Liver (tissue), 8 donors: ENCODE measurements at regions not wholly inside any gene's neighbourhood (a gene's known extent, or its start where the extent isn't known, plus 50 kb on each side); places are given as distances from the start of the nearest gene placed in this dataset.

Source experiments
- DNase-seq: peaks from one replicate; pipeline ENCODE4 v3.0.0-alpha.2; 2017; ENCODE audit warnings: low spot score
- H3K27ac ChIP-seq, 2 donors: one replicate each; pipeline ENCODE4 v1.7.0; 2013; ENCODE audit warnings: inconsistent platforms in 2 of 2, low read length in 2 of 2, control low read depth in 1 of 2, low read depth in 1 of 2, mild to moderate bottlenecking in 1 of 2
- H3K27me3 ChIP-seq, 4 donors: one replicate each; pipeline versions ENCODE4 v1.6.1 to v1.7.0; 2013; ENCODE audit warnings: low read length in 3 of 4, inconsistent platforms in 1 of 4, mild to moderate bottlenecking in 1 of 4, moderate library complexity in 1 of 4; ENCODE audit not compliant: control insufficient read depth in 4 of 4, insufficient read depth in 4 of 4
- H3K36me3 ChIP-seq, 4 donors: one replicate each; pipeline versions ENCODE4 v1.6.1 to v1.7.0; 2013; ENCODE audit warnings: low read length in 3 of 4, mild to moderate bottlenecking in 3 of 4, low read depth in 1 of 4, moderate library complexity in 1 of 4; ENCODE audit not compliant: control insufficient read depth in 4 of 4, insufficient read depth in 3 of 4
- H3K4me1 ChIP-seq, 4 donors: one replicate each; pipeline versions ENCODE4 v1.6.1 to v1.7.0; 2013; ENCODE audit warnings: low read length in 3 of 4, mild to moderate bottlenecking in 3 of 4, moderate library complexity in 1 of 4; ENCODE audit not compliant: control insufficient read depth in 4 of 4, insufficient read depth in 4 of 4
- H3K4me3 ChIP-seq, 3 donors: one replicate each; pipeline versions ENCODE4 v1.6.1 to v1.7.0; 2013; ENCODE audit warnings: low read length in 3 of 3, control low read depth in 1 of 3, low read depth in 1 of 3, mild to moderate bottlenecking in 1 of 3
- H3K9ac ChIP-seq, 2 donors: one replicate each; pipeline ENCODE4 v1.7.0; 2013; ENCODE audit warnings: low read length in 2 of 2, mild to moderate bottlenecking in 2 of 2, moderate library complexity in 2 of 2, control low read depth in 1 of 2, low read depth in 1 of 2
- H3K9me3 ChIP-seq, 4 donors: one replicate each; pipeline versions ENCODE4 v1.6.1 to v1.7.0; 2013; ENCODE audit warnings: low read length in 3 of 4; ENCODE audit not compliant: control insufficient read depth in 4 of 4
- FOXA1 ChIP-seq: IDR thresholded peaks from 2 replicates; pipeline ENCODE4 v1.6.1; 2016; ENCODE audit warnings: antibody characterized with exemption
- FOXA2 ChIP-seq: IDR thresholded peaks from 2 replicates; pipeline ENCODE4 v1.6.1; 2016; ENCODE audit warnings: antibody characterized with exemption
- GABPA ChIP-seq, 2 donors: IDR thresholded peaks in 1 of 2; conservative IDR thresholded peaks in 1 of 2; 2 replicates each; pipeline ENCODE4 v1.6.1; 2016; ENCODE audit warnings: antibody characterized with exemption in 2 of 2, mild to moderate bottlenecking in 1 of 2, moderate library complexity in 1 of 2
- HNF4A ChIP-seq, 2 donors: conservative IDR thresholded peaks; 2 replicates each; pipeline ENCODE4 v1.6.1; 2016; ENCODE audit warnings: antibody characterized with exemption in 2 of 2, mild to moderate bottlenecking in 2 of 2
- HNF4G ChIP-seq: IDR thresholded peaks from 2 replicates; pipeline ENCODE4 v1.6.1; 2016; ENCODE audit warnings: antibody characterized with exemption
- JUND ChIP-seq, 2 donors: IDR thresholded peaks; 2 replicates each; pipeline ENCODE4 v1.6.1; 2016; ENCODE audit warnings: antibody characterized with exemption in 2 of 2
- RAD21 ChIP-seq, 2 donors: IDR thresholded peaks; 2 replicates each; pipeline ENCODE4 v1.6.1; 2016; ENCODE audit warnings: antibody characterized with exemption in 2 of 2, mild to moderate bottlenecking in 2 of 2
- RXRA ChIP-seq, 2 donors: IDR thresholded peaks; 2 replicates each; pipeline ENCODE4 v1.6.1; 2017 to 2018; ENCODE audit warnings: antibody characterized with exemption in 2 of 2, mild to moderate bottlenecking in 1 of 2
- SP1 ChIP-seq: IDR thresholded peaks from 2 replicates; pipeline ENCODE4 v1.6.1; 2018; ENCODE audit warnings: antibody characterized with exemption, mild to moderate bottlenecking
- TAF1 ChIP-seq: conservative IDR thresholded peaks from 2 replicates; pipeline ENCODE4 v1.6.1; 2016; ENCODE audit warnings: antibody characterized with exemption, mild to moderate bottlenecking
- WGBS: extraction: QIAGEN DNeasy Blood & Tissue Kit; methylation state at CpG from one replicate; pipeline ENCODE4 v1.1.7; 2013; 5-methylcytosine and 5-hydroxymethylcytosine counted together
- TF ChIP-seq, protein P1 (sequence below): fragments of 150-350 bp; IDR thresholded peaks from 2 replicates; pipeline ENCODE4 v1.5.1; 2017; ENCODE audit warnings: improper control_type of control experiment, low read depth, low read length; ENCODE audit not compliant: missing input control
- TF ChIP-seq, protein P2 (sequence below): IDR thresholded peaks from 2 replicates; pipeline ENCODE4 v1.6.1; 2016; ENCODE audit warnings: antibody characterized with exemption, mild to moderate bottlenecking
- TF ChIP-seq, protein P3 (sequence below): IDR thresholded peaks from 2 replicates; pipeline ENCODE4 v1.6.1; 2016; ENCODE audit warnings: antibody characterized with exemption
- TF ChIP-seq, protein P4 (sequence below): IDR thresholded peaks from 2 replicates; pipeline ENCODE4 v1.6.1; 2016; ENCODE audit warnings: antibody characterized with exemption
- TF ChIP-seq, protein P5 (sequence below): IDR thresholded peaks from 2 replicates; pipeline ENCODE4 v1.6.1; 2016; ENCODE audit warnings: antibody characterized with exemption
- donor health status: healthy.
- donor health status: healthy.
- donor health status: healthy.
- donor health status: healthy.
- donor health status: healthy.

DNA sequence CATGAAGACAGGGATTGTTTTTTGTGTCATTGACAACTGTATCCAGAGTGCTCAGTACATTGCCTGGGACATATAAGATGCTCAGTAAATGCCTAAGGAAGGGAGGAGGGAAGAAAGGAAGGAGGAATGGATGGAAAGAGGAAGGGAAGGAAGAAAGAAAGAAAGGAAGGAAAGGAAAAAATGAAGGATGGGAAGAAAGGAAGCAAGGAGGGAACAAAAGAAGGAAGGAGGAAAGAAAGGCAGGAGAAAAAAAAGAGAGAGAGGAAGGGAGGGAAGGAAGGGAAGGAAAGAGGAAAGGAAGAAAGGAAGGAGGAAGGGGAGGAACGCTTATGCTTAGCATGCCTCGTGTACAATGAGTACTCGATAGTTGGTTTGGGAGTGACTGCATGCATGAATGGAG, 514.7 kb downstream of the RPS24 start:
- Histone ChIP-seq H3K9ac (no peak overlapping the region), H3K9me3 (no peaks in the 10 kb centered on the region), H3K4me3 (no peak overlapping the region), H3K27me3 (no peaks in the 10 kb centered on the region), H3K27ac (no peak overlapping the region), H3K36me3 (no peaks in the 10 kb centered on the region), H3K4me1 (peaks cover 0 to 14% (median 11%) of the 10 kb centered on the region in 4 donors)
- TF ChIP-seq, protein P1, sequence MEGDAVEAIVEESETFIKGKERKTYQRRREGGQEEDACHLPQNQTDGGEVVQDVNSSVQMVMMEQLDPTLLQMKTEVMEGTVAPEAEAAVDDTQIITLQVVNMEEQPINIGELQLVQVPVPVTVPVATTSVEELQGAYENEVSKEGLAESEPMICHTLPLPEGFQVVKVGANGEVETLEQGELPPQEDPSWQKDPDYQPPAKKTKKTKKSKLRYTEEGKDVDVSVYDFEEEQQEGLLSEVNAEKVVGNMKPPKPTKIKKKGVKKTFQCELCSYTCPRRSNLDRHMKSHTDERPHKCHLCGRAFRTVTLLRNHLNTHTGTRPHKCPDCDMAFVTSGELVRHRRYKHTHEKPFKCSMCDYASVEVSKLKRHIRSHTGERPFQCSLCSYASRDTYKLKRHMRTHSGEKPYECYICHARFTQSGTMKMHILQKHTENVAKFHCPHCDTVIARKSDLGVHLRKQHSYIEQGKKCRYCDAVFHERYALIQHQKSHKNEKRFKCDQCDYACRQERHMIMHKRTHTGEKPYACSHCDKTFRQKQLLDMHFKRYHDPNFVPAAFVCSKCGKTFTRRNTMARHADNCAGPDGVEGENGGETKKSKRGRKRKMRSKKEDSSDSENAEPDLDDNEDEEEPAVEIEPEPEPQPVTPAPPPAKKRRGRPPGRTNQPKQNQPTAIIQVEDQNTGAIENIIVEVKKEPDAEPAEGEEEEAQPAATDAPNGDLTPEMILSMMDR = no peak
- no peak for TF ChIP-seq RAD21 (IDR thresholded peaks at IDR 0.05)
- TF ChIP-seq SP1 = no peak
- no peak for TF ChIP-seq FOXA2
- no peak for TF ChIP-seq HNF4A (conservative IDR thresholded peaks at IDR 0.05)
- TF ChIP-seq, protein P2, sequence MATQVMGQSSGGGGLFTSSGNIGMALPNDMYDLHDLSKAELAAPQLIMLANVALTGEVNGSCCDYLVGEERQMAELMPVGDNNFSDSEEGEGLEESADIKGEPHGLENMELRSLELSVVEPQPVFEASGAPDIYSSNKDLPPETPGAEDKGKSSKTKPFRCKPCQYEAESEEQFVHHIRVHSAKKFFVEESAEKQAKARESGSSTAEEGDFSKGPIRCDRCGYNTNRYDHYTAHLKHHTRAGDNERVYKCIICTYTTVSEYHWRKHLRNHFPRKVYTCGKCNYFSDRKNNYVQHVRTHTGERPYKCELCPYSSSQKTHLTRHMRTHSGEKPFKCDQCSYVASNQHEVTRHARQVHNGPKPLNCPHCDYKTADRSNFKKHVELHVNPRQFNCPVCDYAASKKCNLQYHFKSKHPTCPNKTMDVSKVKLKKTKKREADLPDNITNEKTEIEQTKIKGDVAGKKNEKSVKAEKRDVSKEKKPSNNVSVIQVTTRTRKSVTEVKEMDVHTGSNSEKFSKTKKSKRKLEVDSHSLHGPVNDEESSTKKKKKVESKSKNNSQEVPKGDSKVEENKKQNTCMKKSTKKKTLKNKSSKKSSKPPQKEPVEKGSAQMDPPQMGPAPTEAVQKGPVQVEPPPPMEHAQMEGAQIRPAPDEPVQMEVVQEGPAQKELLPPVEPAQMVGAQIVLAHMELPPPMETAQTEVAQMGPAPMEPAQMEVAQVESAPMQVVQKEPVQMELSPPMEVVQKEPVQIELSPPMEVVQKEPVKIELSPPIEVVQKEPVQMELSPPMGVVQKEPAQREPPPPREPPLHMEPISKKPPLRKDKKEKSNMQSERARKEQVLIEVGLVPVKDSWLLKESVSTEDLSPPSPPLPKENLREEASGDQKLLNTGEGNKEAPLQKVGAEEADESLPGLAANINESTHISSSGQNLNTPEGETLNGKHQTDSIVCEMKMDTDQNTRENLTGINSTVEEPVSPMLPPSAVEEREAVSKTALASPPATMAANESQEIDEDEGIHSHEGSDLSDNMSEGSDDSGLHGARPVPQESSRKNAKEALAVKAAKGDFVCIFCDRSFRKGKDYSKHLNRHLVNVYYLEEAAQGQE = no peak
- TF ChIP-seq TAF1 = no peak
- TF ChIP-seq, protein P3, sequence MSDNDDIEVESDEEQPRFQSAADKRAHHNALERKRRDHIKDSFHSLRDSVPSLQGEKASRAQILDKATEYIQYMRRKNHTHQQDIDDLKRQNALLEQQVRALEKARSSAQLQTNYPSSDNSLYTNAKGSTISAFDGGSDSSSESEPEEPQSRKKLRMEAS = no peak
- no peak for TF ChIP-seq FOXA1
- TF ChIP-seq HNF4G = no peak
- no peak for TF ChIP-seq JUND (IDR thresholded peaks at IDR 0.05)
- no peak for TF ChIP-seq GABPA (IDR thresholded peaks at IDR 0.05 in 1 of 2, conservative IDR thresholded peaks at IDR 0.05 in 1 of 2)
- TF ChIP-seq RXRA (IDR thresholded peaks at IDR 0.05) = no peak
- 92% methylated on average over 3 of the region's 3 CpGs for WGBS
- no peak for DNase-seq

DNA sequence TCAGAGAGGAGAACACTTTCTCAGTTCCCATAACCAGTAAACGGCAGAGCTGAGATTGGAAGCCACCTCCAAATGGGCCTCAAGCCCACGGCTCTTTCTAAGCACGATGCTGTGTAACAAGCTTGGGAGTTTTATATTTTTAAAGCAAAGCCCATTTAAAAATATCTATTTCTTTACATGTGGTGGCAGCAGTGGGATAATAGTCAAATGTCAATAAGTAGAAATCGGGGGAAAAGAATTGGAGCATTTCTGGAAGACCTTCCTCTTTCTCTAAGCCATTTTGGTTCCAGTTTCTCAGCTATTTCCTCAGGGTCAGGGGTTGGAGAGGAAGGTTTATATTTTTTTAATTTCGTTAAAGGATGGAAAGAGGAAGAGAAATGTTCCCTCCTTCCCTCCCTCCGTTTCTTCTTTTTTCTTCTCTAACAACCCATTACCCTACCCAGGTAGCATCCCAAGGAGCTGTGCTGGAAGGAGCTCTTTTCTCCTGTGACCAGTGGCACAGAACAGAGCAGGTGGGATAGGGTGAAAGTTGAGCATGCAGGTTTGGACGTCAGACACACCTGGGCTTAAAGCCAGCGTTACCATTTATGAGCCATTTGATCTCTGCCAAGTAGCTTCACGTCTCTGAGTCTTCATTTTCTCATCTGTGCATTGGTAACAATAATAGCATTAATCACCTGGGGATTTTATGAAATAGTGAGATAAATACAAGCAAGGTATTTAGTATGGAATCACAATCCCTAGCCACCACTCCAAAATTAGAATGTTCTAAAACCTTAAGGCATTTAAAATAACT, 515.7 kb downstream of the RPS24 start:
- WGBS = 71% methylated on average over 9 of the region's 9 CpGs
- TF ChIP-seq FOXA1 (no peak), SP1 (no peak), TAF1 (no peak), FOXA2 (no peak), RXRA (IDR thresholded peaks at IDR 0.05) (no peak)
- TF ChIP-seq, protein P4, sequence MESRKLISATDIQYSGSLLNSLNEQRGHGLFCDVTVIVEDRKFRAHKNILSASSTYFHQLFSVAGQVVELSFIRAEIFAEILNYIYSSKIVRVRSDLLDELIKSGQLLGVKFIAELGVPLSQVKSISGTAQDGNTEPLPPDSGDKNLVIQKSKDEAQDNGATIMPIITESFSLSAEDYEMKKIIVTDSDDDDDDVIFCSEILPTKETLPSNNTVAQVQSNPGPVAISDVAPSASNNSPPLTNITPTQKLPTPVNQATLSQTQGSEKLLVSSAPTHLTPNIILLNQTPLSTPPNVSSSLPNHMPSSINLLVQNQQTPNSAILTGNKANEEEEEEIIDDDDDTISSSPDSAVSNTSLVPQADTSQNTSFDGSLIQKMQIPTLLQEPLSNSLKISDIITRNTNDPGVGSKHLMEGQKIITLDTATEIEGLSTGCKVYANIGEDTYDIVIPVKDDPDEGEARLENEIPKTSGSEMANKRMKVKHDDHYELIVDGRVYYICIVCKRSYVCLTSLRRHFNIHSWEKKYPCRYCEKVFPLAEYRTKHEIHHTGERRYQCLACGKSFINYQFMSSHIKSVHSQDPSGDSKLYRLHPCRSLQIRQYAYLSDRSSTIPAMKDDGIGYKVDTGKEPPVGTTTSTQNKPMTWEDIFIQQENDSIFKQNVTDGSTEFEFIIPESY = no peak
- TF ChIP-seq, protein P2 = no peak
- TF ChIP-seq, protein P1 = no peak
- TF ChIP-seq, protein P5, sequence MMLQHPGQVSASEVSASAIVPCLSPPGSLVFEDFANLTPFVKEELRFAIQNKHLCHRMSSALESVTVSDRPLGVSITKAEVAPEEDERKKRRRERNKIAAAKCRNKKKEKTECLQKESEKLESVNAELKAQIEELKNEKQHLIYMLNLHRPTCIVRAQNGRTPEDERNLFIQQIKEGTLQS = no peak
- peaks cover 0 to 14% (median 11%) of the 10 kb centered on the region in 4 donors for H3K4me1 ChIP-seq
- no peaks in the 10 kb centered on the region for H3K27me3 ChIP-seq
- H3K4me3 ChIP-seq = no peak overlapping the region
- H3K9me3 ChIP-seq = no peaks in the 10 kb centered on the region
- DNase-seq = no peak
- H3K9ac ChIP-seq = no peak overlapping the region
- H3K36me3 ChIP-seq = no peaks in the 10 kb centered on the region
- no peak overlapping the region for H3K27ac ChIP-seq
